Colonic mucosa (tissue), 4 donors: ENCODE measurements at regions not wholly inside any gene's neighbourhood (a gene's known extent, or its start where the extent isn't known, plus 50 kb on each side); places are given as distances from the start of the nearest gene placed in this dataset.

Source experiments
- DNase-seq: peaks from one replicate; pipeline ENCODE4 v3.0.0-alpha.2; 2020
- H3K27ac ChIP-seq: fragments of 200-600 bp; one replicate; pipeline ENCODE4 v1.8.0; 2021
- H3K27me3 ChIP-seq: fragments of 200-600 bp; one replicate; pipeline ENCODE4 v1.8.0; 2021
- H3K36me3 ChIP-seq: fragments of 200-600 bp; one replicate; pipeline ENCODE4 v1.8.0; 2021
- H3K4me1 ChIP-seq: fragments of 200-600 bp; one replicate; pipeline ENCODE4 v1.8.0; 2021; ENCODE audit warnings: mild to moderate bottlenecking
- H3K4me3 ChIP-seq: fragments of 200-600 bp; one replicate; pipeline ENCODE4 v1.8.0; 2021
- H3K9ac ChIP-seq, 2 donors: one replicate each; pipeline ENCODE4 v1.7.0; 2013; ENCODE audit warnings: control low read depth in 2 of 2, low read depth in 2 of 2, low read length in 2 of 2
- H3K9me3 ChIP-seq: fragments of 200-600 bp; one replicate; pipeline ENCODE4 v1.8.0; 2021
- CTCF ChIP-seq: fragments of 200-600 bp; IDR thresholded peaks from one replicate; pipeline ENCODE4 v1.8.0; 2022; ENCODE audit warnings: antibody characterized with exemption, mild to moderate bottlenecking
- intact Hi-C: fragments of 100-400 bp; cut with DNase I; formaldehyde crosslinking; loops from one replicate; pipeline ENCODE4 v1.14.1; 2022
- donor health status: healthy.
- donor health status: DM: no; HTN: no; CAD: no.
- donor health status: DM: no; HTN: no; CAD: no.

- Histone ChIP-seq H3K9me3 (no peaks in the 10 kb centered on the region), H3K27ac (no peak overlapping the region), H3K9ac (no peak overlapping the region), H3K27me3 (no peaks in the 10 kb centered on the region), H3K4me1 (no peaks in the 10 kb centered on the region), H3K4me3 (no peak overlapping the region), H3K36me3 (no peaks in the 10 kb centered on the region)
- intact Hi-C loops: no loop called here
- no peak for DNase-seq
- TF ChIP-seq CTCF: no peak
Observed at GRCh38 chr11:33412241-33412640, 155.1 kb downstream of the HIPK3 start.

- no peak for DNase-seq
- H3K27ac ChIP-seq: no peak overlapping the region
- H3K4me1 ChIP-seq: no peaks in the 10 kb centered on the region
- intact Hi-C loops: no loop called here
- H3K4me3 ChIP-seq: no peak overlapping the region
- no peak overlapping the region for H3K9ac ChIP-seq
- H3K36me3 ChIP-seq: no peaks in the 10 kb centered on the region
- no peaks in the 10 kb centered on the region for H3K9me3 ChIP-seq
- H3K27me3 ChIP-seq: no peaks in the 10 kb centered on the region
- TF ChIP-seq CTCF: no peak
Observed at GRCh38 chr11:33411751-33412150, 154.6 kb downstream of the HIPK3 start.

GRCh38 chr11:33410086-33410765 is 153.0 kb downstream of the HIPK3 start:
- no peak for DNase-seq
- Histone ChIP-seq H3K4me3 (no peak overlapping the region), H3K9me3 (no peaks in the 10 kb centered on the region), H3K27me3 (no peaks in the 10 kb centered on the region), H3K36me3 (no peaks in the 10 kb centered on the region), H3K4me1 (no peaks in the 10 kb centered on the region), H3K27ac (no peak overlapping the region), H3K9ac (no peak overlapping the region)
- intact Hi-C loops: no loop called here
- no peak for TF ChIP-seq CTCF
